NT2/D1 (cell line): ENCODE measurements at regions not wholly inside any gene's neighbourhood (a gene's known extent, or its start where the extent isn't known, plus 50 kb on each side); places are given as distances from the start of the nearest gene placed in this dataset.

ENCODE experiments used
- SUZ12 ChIP-seq: IDR thresholded peaks from 2 replicates; pipeline ENCODE4 v1.6.1; 2011; ENCODE audit not compliant: insufficient read length, insufficient read depth; ENCODE audit errors: extremely low read depth
- ZNF274 ChIP-seq: IDR thresholded peaks from 2 replicates; pipeline ENCODE4 v1.6.1; 2011; ENCODE audit warnings: mild to moderate bottlenecking, low read depth, low read length

GRCh38 chr5:124582561-124582840 is 163.9 kb downstream of the ZNF608 start:
- no peak for TF ChIP-seq ZNF274
- no peak for TF ChIP-seq SUZ12
